ENCODE measurements at regions not wholly inside any gene's neighbourhood (a gene's known extent, or its start where the extent isn't known, plus 50 kb on each side); places are given as distances from the start of the nearest gene placed in this dataset.
A peak's percentile ranks its signal among the peaks of the same experiment; 100 is the strongest.
"Not testable (repeated sequence)": the region's sequence is repeated elsewhere in the genome, so short reads cannot be mapped to it uniquely, and the experiment has no call there.

GRCh38 chr4:22624002-22624401 is 68.7 kb upstream of the GBA3 start:
- in situ Hi-C loops (cut with HindIII; ENCODE audit: low pct_ligation_motif_present, low pct_unique_long_range_greater_than_20kb, low sequenced_read_pairs): not testable (repeated sequence)

GRCh38 chr4:22625311-22625710 is 67.4 kb upstream of the GBA3 start:
- in situ Hi-C loops (cut with HindIII; ENCODE audit: low pct_ligation_motif_present, low pct_unique_long_range_greater_than_20kb, low sequenced_read_pairs): no loop called here
- DNase-seq: peak; percentile 29

More at GRCh38 chr4:22624002-22624401, 68.7 kb upstream of the GBA3 start:
- not testable (repeated sequence) for DNase-seq

GRCh38 chr4:22627851-22628250 is 64.9 kb upstream of the GBA3 start:
- DNase-seq; in situ Hi-C loops (cut with HindIII; ENCODE audit: low pct_ligation_motif_present, low pct_unique_long_range_greater_than_20kb, low sequenced_read_pairs): not testable (repeated sequence)

GRCh38 chr4:22630161-22630975 is 62.4 kb upstream of the GBA3 start:
- DNase-seq: not testable (repeated sequence)

GRCh38 chr4:22631167-22631566 is 61.6 kb upstream of the GBA3 start:
- in situ Hi-C loops (cut with HindIII; ENCODE audit: low pct_ligation_motif_present, low pct_unique_long_range_greater_than_20kb, low sequenced_read_pairs); DNase-seq: not testable (repeated sequence)

More at GRCh38 chr4:22630161-22630975, 62.4 kb upstream of the GBA3 start:
- in situ Hi-C loops (cut with HindIII; ENCODE audit: low pct_ligation_motif_present, low pct_unique_long_range_greater_than_20kb, low sequenced_read_pairs): not testable (repeated sequence)

- in situ Hi-C loops (cut with HindIII; ENCODE audit: low pct_ligation_motif_present, low pct_unique_long_range_greater_than_20kb, low sequenced_read_pairs): no loop called here
- peak; percentile 85 for DNase-seq
These were observed 58.1 kb upstream of the GBA3 start for GRCh38 chr4:22634541-22635181.

GRCh38 chr4:22635182-22635549 is 57.6 kb upstream of the GBA3 start:
- in situ Hi-C loops (cut with HindIII; ENCODE audit: low pct_ligation_motif_present, low pct_unique_long_range_greater_than_20kb, low sequenced_read_pairs): not testable (repeated sequence)
- peak; percentile 8 for DNase-seq

- in situ Hi-C loops (cut with HindIII; ENCODE audit: low pct_ligation_motif_present, low pct_unique_long_range_greater_than_20kb, low sequenced_read_pairs): no loop called here
- DNase-seq: no peak
These were observed 57.0 kb upstream of the GBA3 start for GRCh38 chr4:22635692-22636091.

- in situ Hi-C loops (cut with HindIII; ENCODE audit: low pct_ligation_motif_present, low pct_unique_long_range_greater_than_20kb, low sequenced_read_pairs): no loop called here
These were observed 55.4 kb upstream of the GBA3 start for GRCh38 chr4:22637306-22637705.

More at GRCh38 chr4:22637306-22637705, 55.4 kb upstream of the GBA3 start:
- no peak for DNase-seq

Data from ACHN (cell line).